Thymus (tissue), 11 donors: ENCODE measurements at regions not wholly inside any gene's neighbourhood (a gene's known extent, or its start where the extent isn't known, plus 50 kb on each side); places are given as distances from the start of the nearest gene placed in this dataset.

ENCODE experiments used
- DNase-seq, 9 donors: peaks; one replicate each; pipeline ENCODE4 v3.0.0-alpha.2; 2013; ENCODE audit warnings: low spot score in 9 of 9, low read depth in 6 of 9, missing footprints in 1 of 9
- H3K27ac ChIP-seq, 2 donors: one replicate each; pipeline ENCODE4 v1.5.1; 2013; ENCODE audit warnings: control low read depth in 1 of 2, low read depth in 1 of 2, low read length in 1 of 2, mild to moderate bottlenecking in 1 of 2, moderate library complexity in 1 of 2
- H3K27me3 ChIP-seq, 2 donors: one replicate each; pipeline ENCODE4 v1.5.1; 2013; ENCODE audit warnings: low read length in 1 of 2; ENCODE audit not compliant: control insufficient read depth in 2 of 2, insufficient read depth in 1 of 2
- H3K36me3 ChIP-seq, 2 donors: one replicate each; pipeline ENCODE4 v1.5.1; 2013; ENCODE audit warnings: low read length in 1 of 2, mild to moderate bottlenecking in 1 of 2, moderate library complexity in 1 of 2; ENCODE audit not compliant: control insufficient read depth in 2 of 2, insufficient read depth in 2 of 2
- H3K4me1 ChIP-seq, 2 donors: one replicate each; pipeline ENCODE4 v1.5.1; 2013; ENCODE audit warnings: low read length in 2 of 2; ENCODE audit not compliant: control insufficient read depth in 2 of 2, insufficient read depth in 2 of 2
- H3K4me3 ChIP-seq, 2 donors: one replicate each; pipeline ENCODE4 v1.5.1; 2013; ENCODE audit warnings: low read length in 2 of 2, control low read depth in 1 of 2, mild to moderate bottlenecking in 1 of 2
- H3K9me3 ChIP-seq, 2 donors: one replicate each; pipeline ENCODE4 v1.5.1; 2013; ENCODE audit warnings: low read length in 1 of 2, mild to moderate bottlenecking in 1 of 2; ENCODE audit not compliant: control insufficient read depth in 2 of 2, insufficient read depth in 1 of 2
- WGBS: extraction: QIAGEN DNeasy Blood & Tissue Kit; methylation state at CpG from one replicate; pipeline ENCODE4 v1.1.7; 2013; 5-methylcytosine and 5-hydroxymethylcytosine counted together
- donor health status: healthy.

- DNase-seq = no peak
- Histone ChIP-seq H3K9me3 (peaks cover 0 to 8% of the 10 kb centered on the region in 2 donors), H3K27ac (no peak overlapping the region), H3K27me3 (no peaks in the 10 kb centered on the region), H3K4me3 (no peak overlapping the region), H3K4me1 (no peaks in the 10 kb centered on the region), H3K36me3 (no peaks in the 10 kb centered on the region)
- WGBS = 96% methylated on average over 1 of the region's 1 CpG
Measured at GRCh38 chr4:55284331-55284730, 61.7 kb upstream of the SRD5A3 start.

GRCh38 chr4:55291227-55291640 lies 54.8 kb upstream of the SRD5A3 start:
- no peak for DNase-seq
- no peak overlapping the region for H3K4me3 ChIP-seq
- no peaks in the 10 kb centered on the region for H3K9me3 ChIP-seq
- H3K27me3 ChIP-seq = no peaks in the 10 kb centered on the region
- H3K27ac ChIP-seq = no peak overlapping the region
- 87% methylated on average over 3 of the region's 3 CpGs for WGBS
- H3K36me3 ChIP-seq = no peaks in the 10 kb centered on the region
- no peaks in the 10 kb centered on the region for H3K4me1 ChIP-seq

GRCh38 chr4:55296096-55296495 lies 49.9 kb upstream of the SRD5A3 start:
- Histone ChIP-seq H3K27ac (no peak overlapping the region), H3K36me3 (no peaks in the 10 kb centered on the region), H3K9me3 (no peaks in the 10 kb centered on the region), H3K27me3 (no peaks in the 10 kb centered on the region), H3K4me3 (no peak overlapping the region), H3K4me1 (no peaks in the 10 kb centered on the region)
- no peak for DNase-seq
- WGBS = 93% methylated on average over 4 of the region's 4 CpGs
